Spleen (tissue), 7 donors: ENCODE measurements at regions not wholly inside any gene's neighbourhood (a gene's known extent, or its start where the extent isn't known, plus 50 kb on each side); places are given as distances from the start of the nearest gene placed in this dataset.

ENCODE experiments used
- POLR2A ChIP-seq, 3 donors: fragments of 450-650 bp; IDR thresholded peaks; one replicate each; pipeline ENCODE4 v1.5.1; 2017; ENCODE audit warnings: antibody characterized with exemption in 3 of 3, mild to moderate bottlenecking in 1 of 3
- POLR2AphosphoS5 ChIP-seq, 3 donors: sonication (generic); formaldehyde crosslinking; IDR thresholded peaks; one replicate each; pipeline ENCODE4 v1.5.1; 2017; ENCODE audit warnings: antibody characterized with exemption in 3 of 3
- TF ChIP-seq, protein P1 (sequence below), 11 experiments: fragments of 200-600 bp in 7 of 11; fragments of 450-650 bp in 4 of 11; sonication (generic) in 4 of 11; IDR thresholded peaks in 8 of 11; conservative IDR thresholded peaks in 3 of 11; 1 replicate in 7 of 11; 2 replicates in 4 of 11; pipeline versions ENCODE4 v1.4.0 to v1.8.0; 2016 to 2021; ENCODE audit warnings: antibody characterized with exemption in 11 of 11, inconsistent platforms in 4 of 11, mild to moderate bottlenecking in 1 of 11
- donor health status: DM: no; HTN: no; CAD: no; lungs with moderate emphysema.
- donor health status: DM: no; HTN: no; CAD: no.
- donor health status: DM: no; HTN: no; CAD: no.

DNA sequence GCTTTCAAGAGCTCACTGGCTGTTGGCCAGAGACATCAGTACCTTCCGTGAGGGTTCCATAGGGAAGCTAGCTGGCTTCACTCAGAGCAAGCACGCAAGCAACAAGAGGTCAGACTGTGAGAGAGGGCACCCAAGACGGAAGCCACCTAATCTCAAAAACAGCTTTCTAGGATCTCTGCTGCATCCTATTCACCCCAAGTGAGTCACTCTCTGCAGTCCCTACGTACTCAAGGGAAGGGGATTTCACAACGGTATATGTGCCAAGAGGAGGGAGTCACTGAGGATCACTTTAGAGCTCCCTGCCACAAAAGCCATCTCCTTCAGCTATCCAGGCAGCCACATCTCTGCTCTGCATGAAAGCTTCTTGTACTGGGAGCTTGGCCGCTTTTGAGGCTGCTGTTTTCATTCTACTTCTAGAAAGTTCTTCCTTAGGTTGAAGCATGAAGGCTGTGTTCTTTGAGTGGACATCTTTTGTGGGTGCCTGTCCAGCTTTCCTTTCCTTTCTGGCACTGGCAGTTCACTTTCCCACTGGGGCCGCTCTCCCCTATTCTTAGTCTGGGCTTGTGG lies 249.5 kb downstream of the MAN2A1 start:
- TF ChIP-seq, protein P1, sequence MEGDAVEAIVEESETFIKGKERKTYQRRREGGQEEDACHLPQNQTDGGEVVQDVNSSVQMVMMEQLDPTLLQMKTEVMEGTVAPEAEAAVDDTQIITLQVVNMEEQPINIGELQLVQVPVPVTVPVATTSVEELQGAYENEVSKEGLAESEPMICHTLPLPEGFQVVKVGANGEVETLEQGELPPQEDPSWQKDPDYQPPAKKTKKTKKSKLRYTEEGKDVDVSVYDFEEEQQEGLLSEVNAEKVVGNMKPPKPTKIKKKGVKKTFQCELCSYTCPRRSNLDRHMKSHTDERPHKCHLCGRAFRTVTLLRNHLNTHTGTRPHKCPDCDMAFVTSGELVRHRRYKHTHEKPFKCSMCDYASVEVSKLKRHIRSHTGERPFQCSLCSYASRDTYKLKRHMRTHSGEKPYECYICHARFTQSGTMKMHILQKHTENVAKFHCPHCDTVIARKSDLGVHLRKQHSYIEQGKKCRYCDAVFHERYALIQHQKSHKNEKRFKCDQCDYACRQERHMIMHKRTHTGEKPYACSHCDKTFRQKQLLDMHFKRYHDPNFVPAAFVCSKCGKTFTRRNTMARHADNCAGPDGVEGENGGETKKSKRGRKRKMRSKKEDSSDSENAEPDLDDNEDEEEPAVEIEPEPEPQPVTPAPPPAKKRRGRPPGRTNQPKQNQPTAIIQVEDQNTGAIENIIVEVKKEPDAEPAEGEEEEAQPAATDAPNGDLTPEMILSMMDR (IDR thresholded peaks at IDR 0.05 in 8 of 11, conservative IDR thresholded peaks at IDR 0.05 in 3 of 11): no peak
- TF ChIP-seq POLR2A (IDR thresholded peaks at IDR 0.05) (no peak), POLR2AphosphoS5 (IDR thresholded peaks at IDR 0.05) (no peak)
